Astrocyte (in vitro differentiated cells and primary cell): ENCODE measurements at regions not wholly inside any gene's neighbourhood (a gene's known extent, or its start where the extent isn't known, plus 50 kb on each side); places are given as distances from the start of the nearest gene placed in this dataset.

Experiments used
- DNase-seq: peaks from one replicate; pipeline ENCODE4 v3.0.0-alpha.2; 2010; ENCODE audit warnings: low read depth
- FAIRE-seq: peaks from 2 replicates; lab custom pipeline; 2011; peaks lifted over from hg19 to GRCh38; lab: Jason Lieb, UNC
- H2AFZ ChIP-seq: 2 replicates; pipeline ENCODE4 v1.6.0; 2012; ENCODE audit warnings: low read depth, low read length, inconsistent platforms
- H3K27ac ChIP-seq: 2 replicates; pipeline ENCODE4 v1.5.1; 2011; ENCODE audit warnings: low read depth, low read length, inconsistent platforms
- H3K27me3 ChIP-seq: 2 replicates; pipeline ENCODE4 v1.6.0; 2011; ENCODE audit warnings: low read length, inconsistent platforms; ENCODE audit not compliant: insufficient read depth
- H3K36me3 ChIP-seq: 2 replicates; pipeline ENCODE4 v1.5.1; 2011; ENCODE audit warnings: low read length, inconsistent platforms; ENCODE audit not compliant: insufficient read depth
- H3K4me1 ChIP-seq: 2 replicates; pipeline ENCODE4 v1.5.1; 2011; ENCODE audit warnings: low read length, inconsistent platforms; ENCODE audit not compliant: insufficient read depth
- H3K4me2 ChIP-seq: 2 replicates; pipeline ENCODE4 v1.6.0; 2012; ENCODE audit warnings: low read length, inconsistent platforms
- H3K4me3 ChIP-seq: 2 replicates; pipeline ENCODE4 v1.5.1; 2011; ENCODE audit warnings: low read depth, mild to moderate bottlenecking, low read length, inconsistent platforms; ENCODE audit not compliant: insufficient read depth
- H3K79me2 ChIP-seq: 2 replicates; pipeline ENCODE4 v1.6.0; 2012; ENCODE audit warnings: mild to moderate bottlenecking, low read length, inconsistent platforms; ENCODE audit not compliant: insufficient read depth
- H3K9ac ChIP-seq: 2 replicates; pipeline ENCODE4 v1.6.0; 2012; ENCODE audit warnings: mild to moderate bottlenecking, low read length, inconsistent platforms
- H3K9me3 ChIP-seq: 2 replicates; pipeline ENCODE4 v1.5.1; 2012; ENCODE audit warnings: low read depth, mild to moderate bottlenecking, low read length, inconsistent platforms; ENCODE audit not compliant: insufficient read depth
- H4K20me1 ChIP-seq: 2 replicates; pipeline ENCODE4 v1.6.0; 2012; ENCODE audit warnings: low read length, inconsistent platforms; ENCODE audit not compliant: insufficient read depth
- H3K27ac Mint-ChIP-seq: one replicate; pipeline ENCODE4 v1.8.0; 2021; ENCODE audit warnings: mild to moderate bottlenecking, mixed read lengths; ENCODE audit not compliant: unreplicated experiment
- H3K27me3 Mint-ChIP-seq: one replicate; pipeline ENCODE4 v1.8.0; 2021; ENCODE audit warnings: low read depth, mixed read lengths; ENCODE audit not compliant: unreplicated experiment
- H3K36me3 Mint-ChIP-seq: one replicate; pipeline ENCODE4 v1.8.0; 2021; ENCODE audit warnings: low read depth, mixed read lengths; ENCODE audit not compliant: unreplicated experiment
- H3K4me1 Mint-ChIP-seq: one replicate; pipeline ENCODE4 v1.8.0; 2021; ENCODE audit warnings: low read depth, mixed read lengths; ENCODE audit not compliant: unreplicated experiment
- H3K4me3 Mint-ChIP-seq: one replicate; pipeline ENCODE4 v1.8.0; 2021; ENCODE audit warnings: mild to moderate bottlenecking, moderate library complexity, mixed read lengths; ENCODE audit not compliant: unreplicated experiment
- H3K9me3 Mint-ChIP-seq: one replicate; pipeline ENCODE4 v1.8.0; 2021; ENCODE audit warnings: mild to moderate bottlenecking, mixed read lengths; ENCODE audit not compliant: unreplicated experiment
- EZH2 ChIP-seq: IDR thresholded peaks from 2 replicates; pipeline ENCODE4 v1.6.1; 2012; ENCODE audit warnings: mild to moderate bottlenecking, low read length, inconsistent platforms; ENCODE audit not compliant: insufficient read depth
- TF ChIP-seq, protein P1 (sequence below): IDR thresholded peaks from 2 replicates; pipeline ENCODE4 v1.5.1; 2011; ENCODE audit warnings: low read depth, mild to moderate bottlenecking, inconsistent platforms, low read length, moderate library complexity; ENCODE audit not compliant: insufficient read depth

DNA sequence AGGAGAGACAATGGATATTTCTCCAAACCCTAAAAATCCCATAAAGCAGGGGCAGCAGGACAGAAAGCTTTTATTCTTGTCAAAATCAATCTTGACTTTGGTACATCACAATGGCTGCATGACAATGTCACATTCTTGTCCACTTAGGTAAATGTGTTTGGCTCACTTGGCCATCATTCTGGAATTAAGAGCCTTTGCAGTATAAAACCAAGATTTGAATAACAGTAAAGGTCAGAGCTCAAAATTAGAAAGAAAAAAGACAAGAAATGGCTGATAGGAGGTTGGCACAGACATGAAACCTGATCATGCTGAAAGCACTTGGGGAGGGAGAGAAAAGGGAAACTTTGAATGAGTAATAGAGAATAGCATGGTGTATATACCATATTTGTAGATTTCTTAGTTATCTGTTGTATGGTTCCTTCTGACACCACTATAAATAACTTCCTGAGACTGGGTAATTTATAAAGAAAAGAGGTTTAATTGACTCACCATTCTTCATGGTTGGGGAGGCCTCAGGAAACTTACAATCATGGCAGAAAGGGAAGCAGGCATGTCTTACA is 158.5 kb upstream of the SGO1 start:
- H3K27me3 Mint-ChIP-seq: no peaks in the 10 kb centered on the region
- no peak for DNase-seq
- H3K4me3 ChIP-seq: no peak overlapping the region
- H3K4me1 ChIP-seq: no peaks in the 10 kb centered on the region
- no peak overlapping the region for H3K9ac ChIP-seq
- no peaks in the 10 kb centered on the region for H4K20me1 ChIP-seq
- H3K9me3 Mint-ChIP-seq: no peaks in the 10 kb centered on the region
- H2AFZ ChIP-seq: no peak overlapping the region
- no peaks in the 10 kb centered on the region for H3K36me3 ChIP-seq
- no peak overlapping the region for H3K27ac Mint-ChIP-seq
- no peak for FAIRE-seq
- peaks cover 2% of the 10 kb centered on the region for H3K4me1 Mint-ChIP-seq
- H3K27me3 ChIP-seq: no peaks in the 10 kb centered on the region
- H3K27ac ChIP-seq: no peak overlapping the region
- no peak overlapping the region for H3K4me3 Mint-ChIP-seq
- TF ChIP-seq EZH2: no peak
- TF ChIP-seq, protein P1, sequence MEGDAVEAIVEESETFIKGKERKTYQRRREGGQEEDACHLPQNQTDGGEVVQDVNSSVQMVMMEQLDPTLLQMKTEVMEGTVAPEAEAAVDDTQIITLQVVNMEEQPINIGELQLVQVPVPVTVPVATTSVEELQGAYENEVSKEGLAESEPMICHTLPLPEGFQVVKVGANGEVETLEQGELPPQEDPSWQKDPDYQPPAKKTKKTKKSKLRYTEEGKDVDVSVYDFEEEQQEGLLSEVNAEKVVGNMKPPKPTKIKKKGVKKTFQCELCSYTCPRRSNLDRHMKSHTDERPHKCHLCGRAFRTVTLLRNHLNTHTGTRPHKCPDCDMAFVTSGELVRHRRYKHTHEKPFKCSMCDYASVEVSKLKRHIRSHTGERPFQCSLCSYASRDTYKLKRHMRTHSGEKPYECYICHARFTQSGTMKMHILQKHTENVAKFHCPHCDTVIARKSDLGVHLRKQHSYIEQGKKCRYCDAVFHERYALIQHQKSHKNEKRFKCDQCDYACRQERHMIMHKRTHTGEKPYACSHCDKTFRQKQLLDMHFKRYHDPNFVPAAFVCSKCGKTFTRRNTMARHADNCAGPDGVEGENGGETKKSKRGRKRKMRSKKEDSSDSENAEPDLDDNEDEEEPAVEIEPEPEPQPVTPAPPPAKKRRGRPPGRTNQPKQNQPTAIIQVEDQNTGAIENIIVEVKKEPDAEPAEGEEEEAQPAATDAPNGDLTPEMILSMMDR: no peak
- no peaks in the 10 kb centered on the region for H3K9me3 ChIP-seq
- H3K36me3 Mint-ChIP-seq: no peaks in the 10 kb centered on the region
- no peaks in the 10 kb centered on the region for H3K79me2 ChIP-seq
- H3K4me2 ChIP-seq: no peak overlapping the region

DNA sequence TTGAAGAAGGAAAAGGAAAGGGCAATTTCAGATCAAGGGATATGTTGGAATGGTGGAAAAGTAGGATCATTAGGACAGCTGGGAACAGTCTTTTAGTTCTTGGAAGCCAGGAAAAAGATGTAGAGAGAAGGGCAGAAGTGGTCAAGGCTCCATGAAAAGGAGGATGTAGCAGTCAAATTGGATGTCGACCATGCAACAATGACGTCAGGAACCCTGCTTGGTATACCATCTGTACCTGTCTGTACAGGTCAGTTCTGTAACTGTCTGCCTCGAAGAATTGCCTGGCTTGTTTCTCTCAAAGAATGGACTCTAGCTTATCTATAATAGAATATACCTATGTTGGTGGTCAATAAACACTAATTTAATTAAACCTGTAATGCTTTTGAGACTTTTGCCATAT is 157.8 kb upstream of the SGO1 start:
- H3K27me3 ChIP-seq: no peaks in the 10 kb centered on the region
- no peak overlapping the region for H3K27ac Mint-ChIP-seq
- no peaks in the 10 kb centered on the region for H3K9me3 Mint-ChIP-seq
- no peak overlapping the region for H3K4me3 ChIP-seq
- FAIRE-seq (no peak), DNase-seq (no peak)
- no peak overlapping the region for H3K9ac ChIP-seq
- no peak overlapping the region for H3K27ac ChIP-seq
- H3K36me3 Mint-ChIP-seq: no peaks in the 10 kb centered on the region
- peaks cover 2% of the 10 kb centered on the region for H3K4me1 Mint-ChIP-seq
- H3K4me1 ChIP-seq: no peaks in the 10 kb centered on the region
- H2AFZ ChIP-seq: no peak overlapping the region
- H3K4me3 Mint-ChIP-seq: no peak overlapping the region
- H3K27me3 Mint-ChIP-seq: no peaks in the 10 kb centered on the region
- no peaks in the 10 kb centered on the region for H3K79me2 ChIP-seq
- no peak for TF ChIP-seq EZH2
- TF ChIP-seq, protein P1: no peak
- no peaks in the 10 kb centered on the region for H4K20me1 ChIP-seq
- no peaks in the 10 kb centered on the region for H3K9me3 ChIP-seq
- no peaks in the 10 kb centered on the region for H3K36me3 ChIP-seq
- no peak overlapping the region for H3K4me2 ChIP-seq

DNA sequence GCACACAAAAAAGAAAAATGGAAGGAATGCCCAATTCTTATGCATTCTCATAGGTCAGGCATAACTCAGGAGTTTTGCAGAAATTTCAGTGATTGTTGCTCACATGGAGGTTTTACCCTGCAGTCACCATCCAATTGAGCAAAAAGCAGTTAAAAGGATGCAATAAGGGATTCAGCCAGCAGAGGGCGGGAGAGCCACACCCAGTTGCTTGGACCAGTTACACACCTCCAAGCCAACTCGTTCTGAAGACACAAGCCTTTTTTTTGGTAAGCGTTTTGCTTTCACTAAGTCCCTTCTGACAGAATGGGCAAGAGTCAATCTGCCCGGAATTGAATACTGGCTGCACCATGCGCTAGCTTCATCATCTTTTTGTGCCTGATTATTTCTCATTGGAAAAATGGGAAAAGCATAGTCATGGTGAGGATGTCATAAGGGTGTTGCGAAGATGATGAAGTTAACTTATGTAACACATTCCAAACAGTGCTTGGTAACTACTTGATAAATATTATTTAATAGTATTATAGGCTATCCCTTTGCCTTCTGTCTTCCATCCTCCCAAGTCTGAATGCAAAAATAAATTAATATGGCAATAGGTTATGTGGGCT is 154.4 kb upstream of the SGO1 start:
- Mint-ChIP-seq H3K9me3 (no peaks in the 10 kb centered on the region), H3K4me1 (peaks cover 2% of the 10 kb centered on the region), H3K27me3 (no peaks in the 10 kb centered on the region), H3K27ac (no peak overlapping the region), H3K36me3 (no peaks in the 10 kb centered on the region), H3K4me3 (no peak overlapping the region)
- Histone ChIP-seq H3K27ac (no peak overlapping the region), H3K27me3 (no peaks in the 10 kb centered on the region), H2AFZ (no peak overlapping the region), H4K20me1 (no peaks in the 10 kb centered on the region), H3K9me3 (no peaks in the 10 kb centered on the region), H3K4me3 (no peak overlapping the region), H3K79me2 (no peaks in the 10 kb centered on the region), H3K9ac (no peak overlapping the region), H3K4me1 (no peaks in the 10 kb centered on the region), H3K36me3 (no peaks in the 10 kb centered on the region), H3K4me2 (peak overlapping the region; percentile 17)
- DNase-seq (peak; percentile 50), FAIRE-seq (peak; percentile 49)
- TF ChIP-seq, protein P1: peak; percentile 99
- no peak for TF ChIP-seq EZH2
